ENCODE measurements at regions not wholly inside any gene's neighbourhood (a gene's known extent, or its start where the extent isn't known, plus 50 kb on each side); places are given as distances from the start of the nearest gene placed in this dataset.
"Not testable (repeated sequence)": the region's sequence is repeated elsewhere in the genome, so short reads cannot be mapped to it uniquely, and the experiment has no call there.

DNA sequence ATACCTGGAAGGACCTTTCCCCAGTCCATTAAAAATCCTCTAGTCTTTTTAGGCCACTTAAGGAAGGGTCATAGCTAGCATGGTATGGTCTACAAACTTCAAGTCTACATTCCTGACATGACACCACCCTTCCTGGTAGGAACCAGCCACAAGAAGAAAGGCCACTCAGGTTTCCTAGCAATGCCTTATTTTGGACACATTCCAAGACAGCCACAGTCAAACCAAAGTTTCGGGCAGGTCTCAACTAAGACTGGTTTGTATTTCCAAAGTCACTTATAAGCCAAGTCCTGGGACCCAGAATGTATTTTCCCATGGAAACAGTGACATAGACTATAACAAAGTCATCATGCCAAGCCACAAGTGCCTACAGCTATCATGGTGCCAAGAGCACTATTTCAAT is 50.6 kb upstream of the SLC44A3 start:
- Histone ChIP-seq H3K4me3 (ENCODE audit: low read length in 2 of 2) (no peak overlapping the region), H3K27me3 (ENCODE audit: control insufficient read depth in 1 of 2, insufficient read depth in 2 of 2, low read length in 2 of 2) (no peaks in the 10 kb centered on the region), H3K4me1 (ENCODE audit: control insufficient read depth, insufficient read depth, low read length) (no peaks in the 10 kb centered on the region), H3K9ac (ENCODE audit: low read length in 2 of 2) (no peak overlapping the region), H3K27ac (ENCODE audit: low read length) (no peak overlapping the region), H3K36me3 (ENCODE audit: control insufficient read depth in 2 of 2, insufficient read depth in 2 of 2, low read length in 2 of 2) (no peaks in the 10 kb centered on the region), H3K9me3 (ENCODE audit: control insufficient read depth in 2 of 2, low read length in 2 of 2) (peaks cover 0 to 5% of the 10 kb centered on the region in 2 donors)

DNA sequence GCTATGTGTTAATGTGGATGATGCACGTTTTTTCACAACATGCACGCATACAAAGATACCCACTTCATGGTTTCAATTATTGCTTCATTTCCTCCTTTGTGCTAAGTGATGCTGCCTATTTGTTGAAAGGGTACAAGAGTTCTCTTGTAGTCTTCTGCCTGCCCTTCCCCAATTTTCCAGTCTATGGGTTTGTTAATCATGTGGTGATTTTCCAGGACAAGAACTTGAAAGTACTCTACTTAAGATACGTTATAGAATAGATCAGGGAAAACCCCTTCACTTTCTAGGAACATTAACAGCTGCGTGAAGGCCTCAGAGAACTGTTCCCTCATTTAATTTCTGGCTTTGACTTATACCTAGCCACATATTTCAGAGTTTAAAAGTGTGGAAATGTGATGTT is 52.1 kb upstream of the SLC44A3 start:
- Histone ChIP-seq H3K9ac (ENCODE audit: low read length in 2 of 2) (no peak overlapping the region), H3K4me1 (ENCODE audit: control insufficient read depth, insufficient read depth, low read length) (no peaks in the 10 kb centered on the region), H3K4me3 (ENCODE audit: low read length in 2 of 2) (no peak overlapping the region), H3K27ac (ENCODE audit: low read length) (no peak overlapping the region), H3K27me3 (ENCODE audit: control insufficient read depth in 1 of 2, insufficient read depth in 2 of 2, low read length in 2 of 2) (no peaks in the 10 kb centered on the region), H3K36me3 (ENCODE audit: control insufficient read depth in 2 of 2, insufficient read depth in 2 of 2, low read length in 2 of 2) (no peaks in the 10 kb centered on the region), H3K9me3 (ENCODE audit: control insufficient read depth in 2 of 2, low read length in 2 of 2) (peaks cover 0 to 5% of the 10 kb centered on the region in 2 donors)

DNA sequence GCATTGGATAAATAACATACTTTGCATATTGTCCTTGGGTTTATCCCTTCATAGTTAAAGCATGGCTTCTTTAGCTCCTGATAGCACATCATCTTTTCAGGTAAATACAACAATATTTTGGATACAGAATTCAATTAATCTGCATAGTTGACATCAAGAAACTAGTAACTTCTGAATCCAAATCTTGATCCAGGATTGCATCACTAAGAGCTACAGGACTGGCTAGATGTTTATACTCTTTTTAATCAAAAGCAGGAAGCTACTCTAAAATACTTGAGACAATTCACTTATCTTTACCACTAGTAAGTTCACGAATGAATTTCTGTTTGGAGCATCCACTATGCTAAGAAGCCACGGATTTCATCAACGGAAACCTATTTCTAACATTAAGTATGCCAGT is 54.2 kb upstream of the SLC44A3 start:
- Histone ChIP-seq H3K9me3 (ENCODE audit: control insufficient read depth in 2 of 2, low read length in 2 of 2) (peaks cover 0 to 5% of the 10 kb centered on the region in 2 donors), H3K4me3 (ENCODE audit: low read length in 2 of 2) (no peak overlapping the region), H3K9ac (ENCODE audit: low read length in 2 of 2) (no peak overlapping the region), H3K27ac (ENCODE audit: low read length) (no peak overlapping the region), H3K4me1 (ENCODE audit: control insufficient read depth, insufficient read depth, low read length) (no peaks in the 10 kb centered on the region), H3K36me3 (ENCODE audit: control insufficient read depth in 2 of 2, insufficient read depth in 2 of 2, low read length in 2 of 2) (no peaks in the 10 kb centered on the region), H3K27me3 (ENCODE audit: control insufficient read depth in 1 of 2, insufficient read depth in 2 of 2, low read length in 2 of 2) (no peaks in the 10 kb centered on the region)

DNA sequence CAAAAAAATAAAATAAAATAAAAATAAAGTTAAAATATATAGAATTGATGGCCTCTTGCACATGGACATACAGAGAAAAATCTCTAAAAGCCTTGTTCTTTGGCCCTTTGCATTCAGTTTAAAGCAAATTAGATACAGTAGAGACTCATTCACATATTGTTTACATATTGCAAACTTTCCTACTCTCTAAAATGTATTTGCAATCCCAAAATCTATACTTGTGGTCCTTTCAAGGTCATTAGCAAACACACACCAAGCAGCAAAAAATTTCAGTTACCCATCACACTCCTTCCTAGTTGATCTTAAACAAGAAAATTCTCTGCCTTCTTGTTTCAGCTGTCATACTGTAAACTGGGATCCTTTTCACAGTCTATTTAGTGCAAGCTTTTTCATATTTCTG is 61.0 kb upstream of the SLC44A3 start:
- Histone ChIP-seq H3K4me3 (ENCODE audit: low read length in 2 of 2) (no peak overlapping the region), H3K9ac (ENCODE audit: low read length in 2 of 2) (no peak overlapping the region), H3K9me3 (ENCODE audit: control insufficient read depth in 2 of 2, low read length in 2 of 2) (no peaks in the 10 kb centered on the region), H3K27ac (ENCODE audit: low read length) (no peak overlapping the region), H3K4me1 (ENCODE audit: control insufficient read depth, insufficient read depth, low read length) (peaks cover 7% of the 10 kb centered on the region), H3K27me3 (ENCODE audit: control insufficient read depth in 1 of 2, insufficient read depth in 2 of 2, low read length in 2 of 2) (no peaks in the 10 kb centered on the region), H3K36me3 (ENCODE audit: control insufficient read depth in 2 of 2, insufficient read depth in 2 of 2, low read length in 2 of 2) (no peaks in the 10 kb centered on the region)

DNA sequence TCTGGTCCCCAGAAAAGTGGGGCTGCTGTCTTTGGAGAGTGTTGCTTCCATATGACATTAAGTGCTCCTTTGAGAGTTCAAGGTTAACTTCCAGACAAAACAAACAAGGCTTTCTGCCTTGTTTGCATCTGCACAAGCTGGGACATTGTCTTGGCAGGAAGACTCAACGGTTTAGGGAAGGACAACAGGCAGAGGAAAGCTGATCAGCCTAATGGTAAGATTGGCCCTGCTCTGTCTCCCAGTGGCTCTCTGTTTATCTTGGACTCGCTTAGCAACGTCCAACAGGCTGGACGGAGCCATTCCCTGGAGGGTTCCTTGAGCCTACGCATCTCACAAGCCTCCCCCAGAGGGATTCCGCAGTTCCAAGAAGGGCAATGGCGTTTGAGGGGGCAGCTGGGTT is 62.2 kb upstream of the SLC44A3 start:
- Histone ChIP-seq H3K4me3 (ENCODE audit: low read length in 2 of 2) (no peak overlapping the region), H3K9me3 (ENCODE audit: control insufficient read depth in 2 of 2, low read length in 2 of 2) (no peaks in the 10 kb centered on the region), H3K36me3 (ENCODE audit: control insufficient read depth in 2 of 2, insufficient read depth in 2 of 2, low read length in 2 of 2) (no peaks in the 10 kb centered on the region), H3K27ac (ENCODE audit: low read length) (peak overlapping the region; percentile 24), H3K9ac (ENCODE audit: low read length in 2 of 2) (no peak overlapping the region), H3K4me1 (ENCODE audit: control insufficient read depth, insufficient read depth, low read length) (peaks cover 13% of the 10 kb centered on the region), H3K27me3 (ENCODE audit: control insufficient read depth in 1 of 2, insufficient read depth in 2 of 2, low read length in 2 of 2) (no peaks in the 10 kb centered on the region)

DNA sequence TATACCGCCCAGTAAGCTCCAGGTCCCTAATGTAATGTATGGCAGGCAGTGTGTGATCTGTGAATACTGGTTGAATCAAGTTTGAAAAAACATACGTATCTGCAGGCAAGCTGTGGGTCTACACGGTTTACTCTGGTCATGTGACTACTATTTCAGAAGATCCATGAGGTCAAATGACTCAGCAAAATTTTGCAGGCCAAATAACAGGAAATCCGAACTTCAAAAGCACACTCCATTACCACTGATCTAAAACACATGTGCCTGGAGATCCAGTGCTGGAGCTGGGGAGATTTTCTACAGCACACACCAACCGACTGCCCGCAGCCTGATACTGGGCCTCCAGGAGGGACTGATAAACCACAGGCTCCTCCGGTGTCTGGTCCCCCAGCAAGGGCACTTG is 64.5 kb upstream of the SLC44A3 start:
- Histone ChIP-seq H3K27ac (ENCODE audit: low read length) (no peak overlapping the region), H3K27me3 (ENCODE audit: control insufficient read depth in 1 of 2, insufficient read depth in 2 of 2, low read length in 2 of 2) (no peaks in the 10 kb centered on the region), H3K9me3 (ENCODE audit: control insufficient read depth in 2 of 2, low read length in 2 of 2) (no peaks in the 10 kb centered on the region), H3K9ac (ENCODE audit: low read length in 2 of 2) (no peak overlapping the region), H3K4me1 (ENCODE audit: control insufficient read depth, insufficient read depth, low read length) (peaks cover 13% of the 10 kb centered on the region), H3K4me3 (ENCODE audit: low read length in 2 of 2) (no peak overlapping the region), H3K36me3 (ENCODE audit: control insufficient read depth in 2 of 2, insufficient read depth in 2 of 2, low read length in 2 of 2) (no peaks in the 10 kb centered on the region)

DNA sequence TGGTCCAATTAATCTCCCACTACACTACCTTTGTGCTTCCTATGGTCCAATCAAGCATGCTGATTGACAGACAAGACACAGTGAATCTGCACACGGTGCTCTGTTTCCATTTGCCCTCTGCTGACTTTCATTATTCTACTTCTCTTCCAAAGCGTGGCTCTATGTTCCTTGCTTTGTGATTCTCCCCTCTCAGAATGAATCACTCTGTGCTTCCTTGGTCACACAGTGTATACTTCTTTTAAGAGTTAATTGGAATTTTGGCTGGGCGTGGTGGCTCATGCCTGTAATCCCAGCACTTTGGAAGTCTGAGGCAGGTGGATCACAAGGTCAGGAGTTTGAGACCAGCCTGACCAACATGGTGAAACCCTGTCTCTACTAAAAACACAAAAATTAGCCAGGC is 65.1 kb upstream of the SLC44A3 start:
- not testable (repeated sequence) for H3K4me3 ChIP-seq (ENCODE audit: low read length in 2 of 2); H3K9ac ChIP-seq (ENCODE audit: low read length in 2 of 2); H3K27ac ChIP-seq (ENCODE audit: low read length); H3K36me3 ChIP-seq (ENCODE audit: control insufficient read depth in 2 of 2, insufficient read depth in 2 of 2, low read length in 2 of 2); H3K9me3 ChIP-seq (ENCODE audit: control insufficient read depth in 2 of 2, low read length in 2 of 2); H3K27me3 ChIP-seq (ENCODE audit: control insufficient read depth in 1 of 2, insufficient read depth in 2 of 2, low read length in 2 of 2)
- peaks cover 13% of the 10 kb centered on the region for H3K4me1 ChIP-seq (ENCODE audit: control insufficient read depth, insufficient read depth, low read length)

DNA sequence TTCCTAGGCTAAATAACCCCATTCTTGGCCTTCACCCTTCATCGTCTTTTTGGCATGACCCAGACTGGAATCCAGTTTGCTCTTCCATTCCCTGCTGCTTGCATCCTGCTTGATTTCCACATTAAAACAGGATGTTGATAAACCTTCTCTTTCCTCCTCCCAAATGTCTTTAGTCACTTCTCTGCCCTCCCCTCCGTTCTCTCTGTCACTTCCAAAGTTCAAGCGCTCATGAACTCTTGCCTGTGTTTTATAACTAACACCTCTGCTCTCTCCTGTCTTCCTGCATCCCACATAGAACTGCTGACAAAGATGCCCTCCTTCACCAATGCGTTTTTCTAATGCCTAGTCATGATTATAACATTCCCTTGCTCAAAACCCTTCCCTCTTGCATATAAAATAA is 65.6 kb upstream of the SLC44A3 start:
- no peaks in the 10 kb centered on the region for H3K36me3 ChIP-seq (ENCODE audit: control insufficient read depth in 2 of 2, insufficient read depth in 2 of 2, low read length in 2 of 2)
- no peak overlapping the region for H3K9ac ChIP-seq (ENCODE audit: low read length in 2 of 2)
- H3K27me3 ChIP-seq (ENCODE audit: control insufficient read depth in 1 of 2, insufficient read depth in 2 of 2, low read length in 2 of 2) = no peaks in the 10 kb centered on the region
- H3K4me1 ChIP-seq (ENCODE audit: control insufficient read depth, insufficient read depth, low read length) = peaks cover 13% of the 10 kb centered on the region
- H3K4me3 ChIP-seq (ENCODE audit: low read length in 2 of 2) = no peak overlapping the region
- H3K27ac ChIP-seq (ENCODE audit: low read length) = no peak overlapping the region
- peaks cover 0 to under 1% of the 10 kb centered on the region in 2 donors for H3K9me3 ChIP-seq (ENCODE audit: control insufficient read depth in 2 of 2, low read length in 2 of 2)

DNA sequence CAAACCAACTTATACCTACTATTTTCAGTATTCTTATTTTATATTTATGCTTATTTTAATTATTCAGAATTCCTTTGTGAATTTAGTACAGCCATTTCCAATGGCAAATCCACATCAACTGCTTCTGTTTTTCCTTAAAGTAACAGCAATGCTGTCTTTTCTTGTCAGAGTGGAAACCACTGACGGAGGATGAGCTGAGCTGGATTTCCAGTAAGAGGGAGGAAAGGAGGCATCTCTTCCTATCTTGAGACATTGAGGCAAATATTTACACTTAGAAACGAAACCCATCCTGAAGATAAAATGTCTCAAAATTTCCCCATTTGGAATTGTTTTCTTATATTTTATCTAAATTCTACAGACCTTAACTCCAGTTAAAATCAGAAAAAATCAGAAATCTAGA is 66.1 kb upstream of the SLC44A3 start:
- Histone ChIP-seq H3K27ac (ENCODE audit: low read length) (no peak overlapping the region), H3K9ac (ENCODE audit: low read length in 2 of 2) (no peak overlapping the region), H3K36me3 (ENCODE audit: control insufficient read depth in 2 of 2, insufficient read depth in 2 of 2, low read length in 2 of 2) (no peaks in the 10 kb centered on the region), H3K4me1 (ENCODE audit: control insufficient read depth, insufficient read depth, low read length) (peaks cover 13% of the 10 kb centered on the region), H3K9me3 (ENCODE audit: control insufficient read depth in 2 of 2, low read length in 2 of 2) (peaks cover 0 to 3% of the 10 kb centered on the region in 2 donors), H3K4me3 (ENCODE audit: low read length in 2 of 2) (no peak overlapping the region), H3K27me3 (ENCODE audit: control insufficient read depth in 1 of 2, insufficient read depth in 2 of 2, low read length in 2 of 2) (no peaks in the 10 kb centered on the region)

DNA sequence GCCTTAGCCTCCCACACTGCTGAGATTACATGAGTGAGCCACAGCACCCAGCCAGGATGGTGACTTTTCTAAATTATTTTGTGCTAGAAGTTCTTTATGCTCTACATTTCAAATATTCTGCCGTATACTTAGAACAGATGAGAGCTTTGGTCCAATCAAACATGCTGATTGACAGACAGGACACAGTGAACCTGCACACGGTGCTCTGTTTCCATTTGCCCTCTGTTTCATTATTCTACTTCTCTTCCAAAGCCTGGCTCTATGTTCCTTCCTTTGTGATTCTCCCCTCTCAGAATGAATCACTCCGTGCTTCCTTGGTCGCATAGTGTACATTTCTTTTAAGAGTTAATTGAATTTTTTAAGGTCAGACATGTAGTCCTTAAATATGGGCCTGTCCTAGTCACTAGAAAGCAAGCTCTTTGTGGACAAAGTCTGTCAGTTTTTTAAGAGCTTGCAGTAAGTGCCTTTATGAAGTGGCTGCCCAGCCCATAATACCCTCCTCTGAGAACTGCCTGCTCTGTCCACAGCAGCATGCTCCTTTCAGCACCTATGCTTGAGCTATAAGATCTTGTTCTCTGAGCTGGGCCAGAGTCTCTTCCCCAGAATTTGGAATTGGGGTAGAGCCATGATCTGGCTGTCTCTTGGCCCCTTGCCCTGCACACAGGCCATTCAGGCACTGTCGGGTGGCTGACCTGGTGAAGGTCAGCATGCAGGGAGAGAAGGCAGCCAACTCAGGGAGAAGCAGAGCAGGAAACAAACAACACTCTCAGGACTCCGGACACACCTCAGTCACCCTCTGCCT is 66.8 kb upstream of the SLC44A3 start:
- no peak overlapping the region for H3K27ac ChIP-seq (ENCODE audit: low read length)
- peaks cover 13% of the 10 kb centered on the region for H3K4me1 ChIP-seq (ENCODE audit: control insufficient read depth, insufficient read depth, low read length)
- peaks cover 0 to 3% of the 10 kb centered on the region in 2 donors for H3K9me3 ChIP-seq (ENCODE audit: control insufficient read depth in 2 of 2, low read length in 2 of 2)
- no peak overlapping the region for H3K4me3 ChIP-seq (ENCODE audit: low read length in 2 of 2)
- no peaks in the 10 kb centered on the region for H3K36me3 ChIP-seq (ENCODE audit: control insufficient read depth in 2 of 2, insufficient read depth in 2 of 2, low read length in 2 of 2)
- no peak overlapping the region for H3K9ac ChIP-seq (ENCODE audit: low read length in 2 of 2)
- no peaks in the 10 kb centered on the region for H3K27me3 ChIP-seq (ENCODE audit: control insufficient read depth in 1 of 2, insufficient read depth in 2 of 2, low read length in 2 of 2)

DNA sequence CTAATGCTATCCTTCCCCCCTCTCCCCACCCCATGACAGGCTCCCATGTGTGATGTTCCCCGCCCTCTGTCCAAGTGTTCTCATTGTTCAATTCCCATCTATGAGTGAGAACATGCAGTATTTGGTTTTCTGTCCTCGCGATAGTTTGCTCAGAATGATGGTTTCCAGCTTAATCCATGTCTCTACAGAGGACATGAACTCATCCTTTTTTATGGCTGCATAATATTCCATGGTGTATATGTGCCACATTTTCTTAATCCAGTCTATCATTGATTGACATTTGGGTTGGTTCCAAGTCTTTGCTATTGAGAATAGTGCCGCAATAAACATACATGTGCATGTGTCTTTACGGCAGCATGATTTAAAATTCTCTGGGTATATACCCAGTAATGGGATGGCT is 68.7 kb upstream of the SLC44A3 start:
- not testable (repeated sequence) for H3K9me3 ChIP-seq (ENCODE audit: control insufficient read depth in 2 of 2, low read length in 2 of 2); H3K36me3 ChIP-seq (ENCODE audit: control insufficient read depth in 2 of 2, insufficient read depth in 2 of 2, low read length in 2 of 2); H3K4me3 ChIP-seq (ENCODE audit: low read length in 2 of 2); H3K27ac ChIP-seq (ENCODE audit: low read length); H3K27me3 ChIP-seq (ENCODE audit: control insufficient read depth in 1 of 2, insufficient read depth in 2 of 2, low read length in 2 of 2); H3K9ac ChIP-seq (ENCODE audit: low read length in 2 of 2)
- peaks cover 11% of the 10 kb centered on the region for H3K4me1 ChIP-seq (ENCODE audit: control insufficient read depth, insufficient read depth, low read length)

Measured in stomach smooth muscle (tissue), 2 donors.